ENCODE measurements at regions not wholly inside any gene's neighbourhood (a gene's known extent, or its start where the extent isn't known, plus 50 kb on each side); places are given as distances from the start of the nearest gene placed in this dataset.

GRCh38 chr6:141437685-141438084, 695.0 kb upstream of the GJE1 start:
- Histone ChIP-seq H3K27me3 (ENCODE audit: low read depth) (no peaks in the 10 kb centered on the region), H3K9me3 (peaks cover 9% of the 10 kb centered on the region), H3K27ac (no peak overlapping the region), H3K4me1 (no peaks in the 10 kb centered on the region), H3K4me3 (no peak overlapping the region), H3K36me3 (no peaks in the 10 kb centered on the region)
- no peak for TF ChIP-seq CTCF (IDR thresholded peaks at IDR 0.05)
- intact Hi-C loops (cut with DNase I): no loop called here
- ATAC-seq (no peak), DNase-seq (no peak)

GRCh38 chr6:141437011-141437410, 695.7 kb upstream of the GJE1 start:
- no peaks in the 10 kb centered on the region for H3K36me3 ChIP-seq
- TF ChIP-seq CTCF (IDR thresholded peaks at IDR 0.05): no peak
- H3K27ac ChIP-seq: no peak overlapping the region
- no peaks in the 10 kb centered on the region for H3K27me3 ChIP-seq (ENCODE audit: low read depth)
- H3K4me3 ChIP-seq: no peak overlapping the region
- H3K4me1 ChIP-seq: no peaks in the 10 kb centered on the region
- H3K9me3 ChIP-seq: peaks cover 9% of the 10 kb centered on the region
- ATAC-seq (no peak), DNase-seq (no peak)
- intact Hi-C loops (cut with DNase I): no loop called here

- Histone ChIP-seq H3K4me3 (no peak overlapping the region), H3K27ac (no peak overlapping the region), H3K36me3 (no peaks in the 10 kb centered on the region), H3K4me1 (no peaks in the 10 kb centered on the region), H3K27me3 (ENCODE audit: low read depth) (no peaks in the 10 kb centered on the region), H3K9me3 (no peaks in the 10 kb centered on the region)
- no peak for TF ChIP-seq CTCF (IDR thresholded peaks at IDR 0.05)
- ATAC-seq: no peak
- no peak for DNase-seq
- intact Hi-C loops (cut with DNase I): no loop called here
Measured at GRCh38 chr6:141426400-141426980, 706.2 kb upstream of the GJE1 start.

- no peak for DNase-seq
- intact Hi-C loops (cut with DNase I): no loop called here
- Histone ChIP-seq H3K4me3 (no peak overlapping the region), H3K4me1 (no peaks in the 10 kb centered on the region), H3K27me3 (ENCODE audit: low read depth) (no peaks in the 10 kb centered on the region), H3K9me3 (no peaks in the 10 kb centered on the region), H3K27ac (no peak overlapping the region), H3K36me3 (no peaks in the 10 kb centered on the region)
- ATAC-seq: no peak
- TF ChIP-seq CTCF (IDR thresholded peaks at IDR 0.05): no peak
Measured at GRCh38 chr6:141421378-141421777, 711.3 kb upstream of the GJE1 start.

GRCh38 chr6:141418076-141418475, 714.6 kb upstream of the GJE1 start:
- H3K27me3 ChIP-seq (ENCODE audit: low read depth): no peaks in the 10 kb centered on the region

More at GRCh38 chr6:141418076-141418475, 714.6 kb upstream of the GJE1 start:
- ATAC-seq (no peak), DNase-seq (no peak)
- H3K27ac ChIP-seq: no peak overlapping the region
- no peaks in the 10 kb centered on the region for H3K4me1 ChIP-seq
- H3K36me3 ChIP-seq: no peaks in the 10 kb centered on the region
- intact Hi-C loops (cut with DNase I): no loop called here
- H3K4me3 ChIP-seq: no peak overlapping the region
- no peaks in the 10 kb centered on the region for H3K9me3 ChIP-seq
- TF ChIP-seq CTCF (IDR thresholded peaks at IDR 0.05): no peak

All from lower lobe of right lung (tissue), 2 donors.